Mucosa of stomach (tissue), 1 donor: ENCODE measurements at regions not wholly inside any gene's neighbourhood (a gene's known extent, or its start where the extent isn't known, plus 50 kb on each side); places are given as distances from the start of the nearest gene placed in this dataset.

Experiments used
- H3K27me3 ChIP-seq: one replicate; pipeline ENCODE4 v1.7.0; 2013; ENCODE audit warnings: mild to moderate bottlenecking, low read length; ENCODE audit not compliant: control insufficient read depth, insufficient read depth
- H3K36me3 ChIP-seq: one replicate; pipeline ENCODE4 v1.7.0; 2013; ENCODE audit warnings: low read length; ENCODE audit not compliant: control insufficient read depth, insufficient read depth
- H3K4me1 ChIP-seq: one replicate; pipeline ENCODE4 v1.7.0; 2013; ENCODE audit warnings: mild to moderate bottlenecking, low read length; ENCODE audit not compliant: control insufficient read depth, insufficient read depth
- H3K4me3 ChIP-seq: one replicate; pipeline ENCODE4 v1.7.0; 2013; ENCODE audit warnings: low read length
- H3K9ac ChIP-seq: one replicate; pipeline ENCODE4 v1.7.0; 2013; ENCODE audit warnings: mild to moderate bottlenecking, low read length, moderate library complexity
- H3K9me3 ChIP-seq: one replicate; pipeline ENCODE4 v1.7.0; 2013; ENCODE audit warnings: mild to moderate bottlenecking, low read length, moderate library complexity; ENCODE audit not compliant: control insufficient read depth
- donor health status: Pancreatic carcinoma.

GRCh38 chr18:22871809-22872525 is 61.2 kb upstream of the RBBP8 start:
- no peaks in the 10 kb centered on the region for H3K27me3 ChIP-seq
- no peaks in the 10 kb centered on the region for H3K36me3 ChIP-seq
- H3K9ac ChIP-seq: no peak overlapping the region
- H3K4me3 ChIP-seq: no peak overlapping the region
- no peaks in the 10 kb centered on the region for H3K9me3 ChIP-seq
- peaks cover 15% of the 10 kb centered on the region for H3K4me1 ChIP-seq

GRCh38 chr18:22872900-22873537 is 60.1 kb upstream of the RBBP8 start:
- Histone ChIP-seq H3K4me1 (peaks cover 15% of the 10 kb centered on the region), H3K36me3 (no peaks in the 10 kb centered on the region), H3K4me3 (no peak overlapping the region), H3K9me3 (no peaks in the 10 kb centered on the region), H3K27me3 (no peaks in the 10 kb centered on the region), H3K9ac (no peak overlapping the region)

- H3K9ac ChIP-seq: no peak overlapping the region
- no peaks in the 10 kb centered on the region for H3K9me3 ChIP-seq
- no peak overlapping the region for H3K4me3 ChIP-seq
- H3K4me1 ChIP-seq: peaks cover 5% of the 10 kb centered on the region
- no peaks in the 10 kb centered on the region for H3K27me3 ChIP-seq
- H3K36me3 ChIP-seq: no peaks in the 10 kb centered on the region
Observed at GRCh38 chr18:22879293-22879692, 53.8 kb upstream of the RBBP8 start.

- H3K9ac ChIP-seq: no peak overlapping the region
- H3K4me3 ChIP-seq: no peak overlapping the region
- no peaks in the 10 kb centered on the region for H3K27me3 ChIP-seq
- H3K36me3 ChIP-seq: no peaks in the 10 kb centered on the region
- H3K4me1 ChIP-seq: peaks cover 5% of the 10 kb centered on the region
- no peaks in the 10 kb centered on the region for H3K9me3 ChIP-seq
Observed at GRCh38 chr18:22882084-22882483, 51.0 kb upstream of the RBBP8 start.

GRCh38 chr18:22883179-22883578 is 49.9 kb upstream of the RBBP8 start:
- H3K9ac ChIP-seq: no peak overlapping the region

More at GRCh38 chr18:22883179-22883578, 49.9 kb upstream of the RBBP8 start:
- Histone ChIP-seq H3K4me1 (peaks cover 5% of the 10 kb centered on the region), H3K4me3 (no peak overlapping the region), H3K36me3 (no peaks in the 10 kb centered on the region), H3K9me3 (no peaks in the 10 kb centered on the region), H3K27me3 (no peaks in the 10 kb centered on the region)
